ENCODE measurements at regions not wholly inside any gene's neighbourhood (a gene's known extent, or its start where the extent isn't known, plus 50 kb on each side); places are given as distances from the start of the nearest gene placed in this dataset.

DNA sequence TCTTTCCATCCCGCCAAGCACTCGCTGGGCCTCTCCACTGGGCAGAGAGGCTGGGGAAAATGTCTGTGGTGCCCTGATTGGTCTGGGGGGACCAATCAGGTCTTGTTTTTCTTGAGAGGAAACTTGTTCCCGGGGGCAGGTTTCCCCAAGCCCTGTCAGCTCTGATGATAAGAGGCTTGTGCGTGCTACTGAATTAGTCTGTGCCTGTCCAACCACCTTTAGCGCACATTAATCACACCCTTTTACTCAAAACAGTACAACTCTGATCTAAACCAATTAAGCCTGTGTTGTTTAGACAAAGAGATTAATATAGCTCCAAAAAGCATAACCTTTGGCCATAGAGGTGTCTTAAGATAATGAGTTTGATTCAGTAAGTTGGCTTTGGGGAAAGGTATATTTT lies 580.4 kb downstream of the VRK1 start:
- H3K4me3 ChIP-seq (ENCODE audit: low read depth, low read length) = no peak overlapping the region

DNA sequence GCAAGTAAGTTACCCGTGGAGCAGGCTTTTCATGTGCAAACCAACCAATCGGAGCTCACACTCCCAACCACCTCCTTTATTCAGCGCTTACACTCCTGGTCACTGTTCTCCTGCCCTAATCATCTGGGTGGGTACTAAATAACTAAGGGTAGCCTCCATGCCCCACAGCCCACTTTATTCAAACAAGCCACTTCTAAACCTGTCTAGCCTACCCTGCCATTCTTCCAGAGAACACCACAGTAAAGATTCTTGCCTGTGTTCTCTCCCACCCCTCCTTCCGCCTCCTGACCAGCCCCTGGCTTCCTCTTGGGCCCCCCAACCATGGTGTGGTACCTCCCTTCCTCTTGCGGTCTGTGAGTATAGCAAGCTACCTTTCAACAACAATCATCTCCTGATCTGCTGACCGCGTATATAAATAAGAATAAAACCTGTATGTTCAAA lies 581.9 kb downstream of the VRK1 start:
- no peak overlapping the region for H3K4me3 ChIP-seq (ENCODE audit: low read depth, low read length)

DNA sequence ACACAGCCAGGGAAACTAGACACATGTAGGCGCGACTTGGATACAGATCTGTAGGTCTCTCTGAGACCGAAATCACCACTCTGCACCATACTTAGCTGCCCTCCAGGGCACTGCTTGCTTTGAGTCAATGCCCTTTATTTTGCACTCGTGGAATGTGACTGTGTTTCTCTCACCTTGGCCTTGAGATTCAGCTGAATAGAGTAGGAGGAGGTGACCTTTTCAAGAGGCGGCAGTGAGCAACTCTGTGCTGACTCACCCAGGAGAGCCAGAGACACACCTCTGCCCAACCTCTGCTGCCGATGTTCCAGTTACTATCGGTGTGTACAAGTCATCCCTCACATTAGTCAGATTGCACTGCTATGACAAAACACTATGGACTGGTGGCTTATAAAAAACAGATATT lies 583.4 kb downstream of the VRK1 start:
- H3K4me3 ChIP-seq (ENCODE audit: low read depth, low read length) = no peak overlapping the region

DNA sequence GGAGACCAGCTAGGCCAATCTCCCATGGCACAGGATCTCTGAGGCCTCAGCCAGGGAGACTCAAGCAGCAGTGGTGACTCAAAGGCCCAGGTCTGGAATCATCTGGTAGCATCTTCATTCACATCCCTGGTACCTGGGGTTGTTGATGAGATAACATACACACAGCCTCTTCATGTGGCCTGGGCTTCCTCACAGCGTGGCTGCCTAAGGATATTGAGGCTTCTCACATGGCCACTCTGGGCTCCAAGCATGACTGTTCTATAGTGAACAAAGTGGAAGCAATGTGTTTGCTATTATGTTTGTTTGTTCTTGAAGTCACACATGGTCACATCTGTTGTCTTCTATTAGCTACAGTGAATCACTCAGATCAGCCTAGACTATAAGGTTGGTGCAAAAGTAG lies 584.1 kb downstream of the VRK1 start:
- no peak overlapping the region for H3K4me3 ChIP-seq (ENCODE audit: low read depth, low read length)

- no peak overlapping the region for H3K4me3 ChIP-seq (ENCODE audit: low read depth, low read length)
Observed at GRCh38 chr14:97382616-97383226, 585.5 kb downstream of the VRK1 start.

DNA sequence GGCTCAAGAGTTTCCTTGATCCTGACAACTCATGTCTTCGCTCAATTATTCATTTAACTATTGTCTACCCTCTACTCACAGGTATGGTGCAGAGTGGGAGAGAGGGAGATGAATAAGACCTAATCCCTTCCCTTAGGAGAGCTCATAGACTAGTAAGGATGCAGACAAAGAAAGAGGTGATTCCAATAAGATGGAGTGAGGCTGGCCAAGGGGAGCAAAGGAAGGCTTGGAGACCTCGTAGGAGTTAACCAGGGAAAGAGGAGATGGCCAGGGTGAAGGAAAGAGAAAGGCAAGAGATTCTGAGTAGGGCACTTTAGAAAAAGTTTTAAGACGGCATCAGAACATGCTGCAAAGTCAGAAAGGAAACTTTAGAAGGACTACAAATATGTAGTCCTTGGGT lies 588.5 kb downstream of the VRK1 start:
- H3K4me3 ChIP-seq (ENCODE audit: low read depth, low read length) = no peak overlapping the region

DNA sequence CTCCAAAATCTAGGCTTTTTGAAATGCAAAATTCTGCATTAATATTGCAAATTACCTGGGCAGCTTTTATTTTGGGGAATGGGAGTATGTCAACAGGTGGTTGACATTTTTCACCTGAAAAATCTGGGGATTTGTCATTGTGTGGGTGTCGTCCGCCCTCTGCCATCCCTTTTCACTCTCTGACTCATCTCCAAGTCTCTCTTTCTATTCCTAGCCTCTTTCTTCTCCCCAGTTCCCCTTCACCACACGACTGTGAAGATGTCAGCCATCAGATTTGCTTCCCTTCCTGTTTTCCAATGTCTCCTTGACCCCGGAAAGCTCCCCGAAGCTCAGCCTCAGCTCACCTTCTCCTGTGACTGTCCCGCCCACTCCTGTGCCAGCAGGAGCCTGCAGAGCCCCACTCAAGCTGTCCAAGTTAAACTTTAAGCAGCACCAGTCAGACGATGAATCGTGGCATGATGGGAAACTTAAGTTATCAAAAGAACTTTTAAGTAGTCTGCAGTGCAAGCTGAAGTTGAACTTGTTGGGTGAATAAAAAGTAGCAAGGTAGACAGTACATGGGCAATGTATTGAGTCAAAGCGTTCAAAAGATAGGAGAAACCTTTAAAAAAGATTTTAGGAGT lies 590.2 kb downstream of the VRK1 start:
- H3K4me3 ChIP-seq (ENCODE audit: low read depth, low read length) = no peak overlapping the region

GRCh38 chr14:97388408-97388807 lies 591.2 kb downstream of the VRK1 start:
- H3K4me3 ChIP-seq (ENCODE audit: low read depth, low read length) = no peak overlapping the region

DNA sequence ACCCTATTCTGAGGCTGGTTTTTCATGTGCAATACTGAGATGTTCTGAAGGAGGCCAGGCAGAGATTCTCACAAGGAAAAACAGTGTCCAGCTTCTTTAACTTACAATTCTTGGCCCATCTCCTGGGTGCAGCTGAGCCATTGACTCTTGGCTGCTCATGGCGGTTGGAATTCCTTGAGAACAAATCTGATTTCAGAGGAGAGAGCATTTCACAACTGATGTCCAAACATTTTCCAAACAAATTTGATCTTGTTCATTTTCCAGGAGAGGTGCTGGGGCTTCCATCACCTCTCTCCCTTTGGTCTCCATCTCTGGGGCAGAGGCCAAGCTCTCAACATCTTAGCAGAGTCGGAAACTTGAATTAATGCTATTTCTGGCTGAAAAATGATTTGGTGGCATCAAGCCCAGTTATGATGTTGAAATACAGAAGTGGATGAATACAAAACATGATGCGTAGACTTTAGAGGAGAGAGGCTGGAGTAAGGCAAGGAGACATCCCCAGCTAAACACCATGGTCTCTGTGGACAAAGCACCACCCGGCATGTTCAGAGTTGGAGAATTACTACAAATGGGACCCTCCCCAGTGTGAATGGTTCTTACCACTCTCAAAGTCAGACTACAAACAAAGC lies 593.0 kb downstream of the VRK1 start:
- no peak overlapping the region for H3K4me3 ChIP-seq (ENCODE audit: low read depth, low read length)

DNA sequence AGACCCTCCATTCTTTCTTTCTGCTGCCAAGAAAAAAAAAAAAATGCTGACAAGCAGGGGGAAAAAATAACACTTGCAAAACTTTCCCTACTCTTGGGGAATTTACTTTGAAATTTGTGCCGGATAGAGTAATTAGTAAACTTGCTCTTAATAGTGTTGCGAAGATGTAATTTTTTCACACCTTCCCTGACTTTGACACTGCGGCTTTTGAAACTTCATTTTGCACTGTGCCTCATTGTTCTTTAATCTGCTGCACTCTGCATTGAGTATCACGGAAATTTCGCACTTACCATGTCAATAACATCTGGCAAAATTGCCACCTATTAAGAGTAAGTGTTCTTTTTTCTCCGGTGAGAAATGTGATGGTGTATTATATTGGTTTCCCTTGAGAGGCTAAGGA lies 596.1 kb downstream of the VRK1 start:
- H3K4me3 ChIP-seq (ENCODE audit: low read depth, low read length) = no peak overlapping the region

GRCh38 chr14:97395068-97395467 lies 597.9 kb downstream of the VRK1 start:
- no peak overlapping the region for H3K4me3 ChIP-seq (ENCODE audit: low read depth, low read length)

DNA sequence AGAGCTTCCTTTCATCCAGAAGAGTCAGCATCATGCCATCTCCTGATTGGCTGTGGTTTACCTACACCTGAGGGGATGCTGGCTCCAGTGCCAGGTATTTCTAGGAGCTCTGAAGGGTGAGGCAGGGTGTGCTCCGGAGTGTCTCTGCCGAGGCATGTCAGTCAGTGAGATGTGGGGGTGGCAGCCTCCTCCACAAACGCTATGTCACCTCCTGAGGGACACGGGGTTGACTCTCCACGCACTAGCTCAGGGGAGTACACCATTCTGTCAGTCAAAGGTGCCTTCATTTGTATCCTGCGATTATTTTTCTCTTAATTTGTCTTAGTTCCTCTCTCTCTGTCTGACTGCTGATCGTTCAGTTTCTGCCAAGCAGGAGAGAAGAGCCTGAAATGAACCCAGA lies 604.5 kb downstream of the VRK1 start:
- H3K4me3 ChIP-seq (ENCODE audit: low read depth, low read length) = no peak overlapping the region

DNA sequence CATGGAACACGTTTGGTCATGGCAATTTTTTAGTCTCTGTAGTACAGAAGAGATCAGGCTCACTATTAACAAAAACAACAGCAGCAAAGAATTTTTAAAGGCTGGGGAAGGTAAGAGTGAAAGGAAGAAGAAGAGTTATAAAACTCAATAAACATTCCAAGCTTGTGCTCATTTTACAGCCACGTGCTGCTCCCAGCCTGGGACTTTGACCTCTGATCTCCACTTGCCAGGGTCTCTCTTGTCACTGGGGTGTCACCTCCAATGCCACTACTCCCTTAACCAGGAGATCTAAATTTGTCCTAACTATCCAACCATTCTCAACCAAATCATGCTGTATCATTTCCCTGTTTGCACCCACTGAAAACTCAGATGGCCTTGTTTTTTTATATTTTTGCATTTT lies 605.1 kb downstream of the VRK1 start:
- no peak overlapping the region for H3K4me3 ChIP-seq (ENCODE audit: low read depth, low read length)

- H3K4me3 ChIP-seq (ENCODE audit: low read depth, low read length) = no peak overlapping the region
Observed at GRCh38 chr14:97407701-97408407, 610.7 kb downstream of the VRK1 start.

GRCh38 chr14:97408503-97408902 lies 611.3 kb downstream of the VRK1 start:
- no peak overlapping the region for H3K4me3 ChIP-seq (ENCODE audit: low read depth, low read length)

- H3K4me3 ChIP-seq (ENCODE audit: low read depth, low read length) = no peak overlapping the region
Observed at GRCh38 chr14:97408937-97409815, 612.0 kb downstream of the VRK1 start.

DNA sequence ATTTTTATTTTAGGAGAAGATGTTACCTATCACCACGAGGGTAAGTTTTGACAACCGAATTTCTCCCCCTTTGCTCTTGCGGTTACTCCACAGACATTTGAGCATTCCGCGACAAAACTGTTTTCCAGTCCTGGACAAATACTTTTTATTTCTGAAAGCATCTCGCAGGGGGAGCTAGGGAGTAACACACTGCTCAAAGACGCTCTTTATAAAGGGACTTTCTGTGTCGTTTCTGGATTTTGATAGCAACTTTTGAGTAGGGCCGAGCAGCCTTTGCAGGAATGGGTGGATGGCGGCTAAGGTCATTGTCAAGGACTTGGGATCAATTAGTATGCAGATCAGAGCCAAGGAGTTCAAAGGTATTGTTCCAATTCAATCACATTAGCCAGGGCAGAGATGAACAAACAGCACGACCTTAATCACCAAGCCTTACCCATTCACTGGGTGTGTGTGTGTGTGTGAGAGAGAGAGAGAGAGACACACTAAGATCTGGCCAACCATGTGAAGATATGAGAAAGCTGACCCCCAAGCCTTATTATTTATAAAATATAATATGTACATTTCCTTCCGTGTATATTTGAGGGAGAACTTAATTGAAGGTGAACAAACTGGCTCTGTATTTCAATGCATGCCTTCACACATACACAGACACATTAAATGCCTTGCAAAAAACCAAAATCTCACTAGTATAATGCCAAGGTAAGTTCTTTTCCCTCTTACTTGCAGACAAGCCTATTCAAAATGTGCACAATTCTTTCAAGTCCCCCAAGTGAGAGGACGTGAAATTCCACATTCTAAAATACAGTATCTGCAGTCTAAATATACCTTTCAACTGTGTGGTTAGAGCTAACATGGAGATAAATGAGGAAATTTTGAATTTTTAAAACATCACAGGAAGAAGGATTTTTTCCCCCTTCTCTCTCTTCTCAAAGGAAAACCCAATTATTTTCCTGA lies 613.8 kb downstream of the VRK1 start:
- no peak overlapping the region for H3K4me3 ChIP-seq (ENCODE audit: low read depth, low read length)

- H3K4me3 ChIP-seq (ENCODE audit: low read depth, low read length) = peak overlapping the region; percentile 22
Observed at GRCh38 chr14:97411938-97412612, 614.9 kb downstream of the VRK1 start.

- peak overlapping the region; percentile 20 for H3K4me3 ChIP-seq (ENCODE audit: low read depth, low read length)
Observed at GRCh38 chr14:97413022-97413539, 615.9 kb downstream of the VRK1 start.

Data from iPS-11a (cell line).